ENCODE measurements at regions not wholly inside any gene's neighbourhood (a gene's known extent, or its start where the extent isn't known, plus 50 kb on each side); places are given as distances from the start of the nearest gene placed in this dataset.

DNA sequence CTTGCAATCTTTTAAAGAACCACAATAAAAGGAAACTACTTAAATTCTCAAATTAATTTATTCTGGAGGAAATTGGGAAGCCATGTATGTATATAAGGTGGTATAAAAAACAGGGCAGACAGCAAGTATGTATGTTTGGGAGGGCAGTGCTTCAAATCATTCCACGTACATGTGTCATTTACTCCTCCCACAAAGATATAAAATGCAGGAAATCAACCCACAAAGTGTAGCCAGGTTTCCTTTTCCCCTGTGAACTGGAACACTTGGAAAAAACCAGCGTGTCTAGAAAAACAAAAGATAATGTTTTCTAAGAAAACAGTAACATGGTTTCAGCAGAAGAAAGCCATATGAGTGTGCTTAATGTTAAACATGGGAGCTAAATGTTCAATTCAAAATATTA lies 156.7 kb upstream of the FAM47A start:
- TF ChIP-seq ZNF316 (IDR thresholded peaks at IDR 0.05): no peak
- TF ChIP-seq, protein P1, sequence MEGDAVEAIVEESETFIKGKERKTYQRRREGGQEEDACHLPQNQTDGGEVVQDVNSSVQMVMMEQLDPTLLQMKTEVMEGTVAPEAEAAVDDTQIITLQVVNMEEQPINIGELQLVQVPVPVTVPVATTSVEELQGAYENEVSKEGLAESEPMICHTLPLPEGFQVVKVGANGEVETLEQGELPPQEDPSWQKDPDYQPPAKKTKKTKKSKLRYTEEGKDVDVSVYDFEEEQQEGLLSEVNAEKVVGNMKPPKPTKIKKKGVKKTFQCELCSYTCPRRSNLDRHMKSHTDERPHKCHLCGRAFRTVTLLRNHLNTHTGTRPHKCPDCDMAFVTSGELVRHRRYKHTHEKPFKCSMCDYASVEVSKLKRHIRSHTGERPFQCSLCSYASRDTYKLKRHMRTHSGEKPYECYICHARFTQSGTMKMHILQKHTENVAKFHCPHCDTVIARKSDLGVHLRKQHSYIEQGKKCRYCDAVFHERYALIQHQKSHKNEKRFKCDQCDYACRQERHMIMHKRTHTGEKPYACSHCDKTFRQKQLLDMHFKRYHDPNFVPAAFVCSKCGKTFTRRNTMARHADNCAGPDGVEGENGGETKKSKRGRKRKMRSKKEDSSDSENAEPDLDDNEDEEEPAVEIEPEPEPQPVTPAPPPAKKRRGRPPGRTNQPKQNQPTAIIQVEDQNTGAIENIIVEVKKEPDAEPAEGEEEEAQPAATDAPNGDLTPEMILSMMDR (IDR thresholded peaks at IDR 0.05 in 2 of 3, conservative IDR thresholded peaks at IDR 0.05 in 1 of 3; ENCODE audit: insufficient read depth in 2 of 3, low read depth in 1 of 3, low read length in 3 of 3): no peak

Measured in K562 (cell line).